ENCODE measurements at regions not wholly inside any gene's neighbourhood (a gene's known extent, or its start where the extent isn't known, plus 50 kb on each side); places are given as distances from the start of the nearest gene placed in this dataset.
"Not testable (repeated sequence)": the region's sequence is repeated elsewhere in the genome, so short reads cannot be mapped to it uniquely, and the experiment has no call there.

DNA sequence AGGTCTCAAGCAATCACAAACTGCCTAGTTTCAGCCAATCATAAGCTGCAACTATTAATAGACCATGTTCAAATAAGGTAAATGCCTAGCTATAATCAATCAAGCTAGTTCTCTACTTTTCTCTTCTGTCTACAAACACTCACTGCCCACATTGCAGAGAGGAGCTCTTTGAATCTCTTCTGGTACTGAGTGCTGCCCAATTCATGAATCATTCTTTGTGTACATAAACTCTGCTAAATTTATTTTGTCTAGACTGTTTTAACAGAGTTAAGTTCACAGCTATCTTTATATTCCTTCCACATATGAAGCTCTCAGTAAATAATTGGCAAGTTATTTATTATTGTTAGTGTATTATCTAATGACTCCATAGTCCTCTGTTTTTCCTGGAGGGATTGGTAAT is 411.0 kb downstream of the EPHA7 start:
- H3K4me1 ChIP-seq (ENCODE audit: control insufficient read depth, insufficient read depth, low read length): no peaks in the 10 kb centered on the region
- H3K27me3 ChIP-seq (ENCODE audit: control insufficient read depth, insufficient read depth, low read length): no peaks in the 10 kb centered on the region
- no peak overlapping the region for H3K27ac ChIP-seq (ENCODE audit: low read depth, low read length)
- no peaks in the 10 kb centered on the region for H3K36me3 ChIP-seq (ENCODE audit: control insufficient read depth, insufficient read depth, low read length)
- H3K4me3 ChIP-seq (ENCODE audit: low read length): no peak overlapping the region
- H3K9ac ChIP-seq (ENCODE audit: low read length): no peak overlapping the region

DNA sequence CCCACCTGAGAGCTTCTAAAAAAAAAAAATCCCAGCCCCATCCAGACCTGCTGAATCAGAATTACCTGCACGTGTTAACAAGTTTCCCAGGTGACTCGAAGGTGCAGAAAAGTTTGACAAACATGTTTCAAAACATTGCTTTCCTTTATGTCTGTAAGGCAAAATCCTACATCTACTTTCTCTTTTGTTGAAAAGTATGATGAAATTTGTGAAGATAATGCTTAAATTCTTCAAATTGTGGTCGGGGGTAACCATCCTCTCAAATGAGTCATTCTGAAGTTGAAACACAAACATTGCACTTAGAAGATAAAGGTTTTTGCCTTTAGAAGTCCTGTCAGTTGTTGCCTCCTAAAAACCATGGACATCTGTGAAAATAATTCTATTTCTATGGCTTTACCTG is 429.7 kb downstream of the EPHA7 start:
- no peaks in the 10 kb centered on the region for H3K4me1 ChIP-seq (ENCODE audit: control insufficient read depth, insufficient read depth, low read length)
- H3K36me3 ChIP-seq (ENCODE audit: control insufficient read depth, insufficient read depth, low read length): no peaks in the 10 kb centered on the region
- no peak overlapping the region for H3K27ac ChIP-seq (ENCODE audit: low read depth, low read length)
- no peak overlapping the region for H3K4me3 ChIP-seq (ENCODE audit: low read length)
- H3K27me3 ChIP-seq (ENCODE audit: control insufficient read depth, insufficient read depth, low read length): no peaks in the 10 kb centered on the region
- H3K9ac ChIP-seq (ENCODE audit: low read length): no peak overlapping the region

DNA sequence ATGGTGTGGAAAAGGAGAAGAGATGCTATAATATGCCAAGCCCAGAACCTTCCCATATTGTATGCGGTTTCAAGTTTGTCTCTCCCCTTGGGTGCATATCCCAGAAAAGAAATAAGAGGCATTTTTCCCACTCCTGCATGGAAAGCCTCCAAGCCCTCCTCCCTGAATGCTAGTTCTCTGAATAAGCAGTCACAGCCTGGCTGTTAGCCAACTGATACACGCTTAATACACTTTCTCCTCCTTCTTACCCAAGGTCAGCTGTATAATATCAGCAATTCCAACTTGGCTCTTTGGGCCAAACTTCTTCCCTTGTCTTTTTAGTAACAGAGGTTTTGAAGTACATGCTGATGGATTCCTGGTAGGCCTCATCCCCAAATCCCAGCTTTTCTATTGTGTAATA is 440.1 kb downstream of the EPHA7 start:
- no peaks in the 10 kb centered on the region for H3K27me3 ChIP-seq (ENCODE audit: control insufficient read depth, insufficient read depth, low read length)
- H3K36me3 ChIP-seq (ENCODE audit: control insufficient read depth, insufficient read depth, low read length): no peaks in the 10 kb centered on the region
- no peak overlapping the region for H3K9ac ChIP-seq (ENCODE audit: low read length)
- no peak overlapping the region for H3K27ac ChIP-seq (ENCODE audit: low read depth, low read length)
- H3K4me3 ChIP-seq (ENCODE audit: low read length): no peak overlapping the region
- no peaks in the 10 kb centered on the region for H3K4me1 ChIP-seq (ENCODE audit: control insufficient read depth, insufficient read depth, low read length)

DNA sequence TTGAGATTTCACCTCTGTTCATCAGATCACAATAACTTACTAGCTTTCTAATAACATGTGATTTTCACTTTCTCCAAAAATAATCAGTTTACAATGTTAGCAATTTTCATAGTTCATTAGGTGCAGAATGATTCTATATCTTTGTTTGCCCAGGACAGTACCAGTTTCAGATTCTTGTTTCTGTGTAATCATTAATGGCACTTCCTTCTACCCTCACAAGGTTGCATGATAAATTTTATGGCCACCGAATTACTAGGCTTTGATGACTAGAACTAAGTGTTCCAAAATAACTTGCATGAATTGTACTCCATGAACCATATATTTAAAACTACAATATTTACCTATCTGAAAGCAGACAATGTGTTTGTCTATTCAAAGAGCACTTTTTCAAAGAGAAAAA is 442.3 kb downstream of the EPHA7 start:
- Histone ChIP-seq H3K4me1 (ENCODE audit: control insufficient read depth, insufficient read depth, low read length) (no peaks in the 10 kb centered on the region), H3K27ac (ENCODE audit: low read depth, low read length) (no peak overlapping the region), H3K36me3 (ENCODE audit: control insufficient read depth, insufficient read depth, low read length) (no peaks in the 10 kb centered on the region), H3K4me3 (ENCODE audit: low read length) (no peak overlapping the region), H3K9ac (ENCODE audit: low read length) (no peak overlapping the region), H3K27me3 (ENCODE audit: control insufficient read depth, insufficient read depth, low read length) (no peaks in the 10 kb centered on the region)

DNA sequence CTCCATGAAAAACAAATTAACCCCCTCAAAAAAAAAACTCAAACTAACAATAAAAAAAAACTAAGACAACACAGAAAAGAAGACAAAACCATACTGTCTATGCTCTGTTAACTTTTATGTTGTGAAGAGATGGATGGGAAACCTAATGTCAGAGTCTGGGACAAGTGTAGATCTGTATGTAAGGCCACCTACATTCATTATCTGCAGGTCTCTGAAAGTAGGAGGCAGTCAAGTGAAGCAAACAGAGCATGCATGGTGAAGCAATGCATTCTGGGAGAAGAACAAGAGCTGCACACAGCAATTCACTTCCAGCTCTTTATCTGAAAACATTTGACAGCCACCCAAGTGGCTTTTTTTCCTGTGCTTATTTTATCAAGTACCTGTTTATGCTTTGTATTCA is 452.0 kb downstream of the EPHA7 start:
- Histone ChIP-seq H3K27ac (ENCODE audit: low read depth, low read length) (no peak overlapping the region), H3K9ac (ENCODE audit: low read length) (no peak overlapping the region), H3K27me3 (ENCODE audit: control insufficient read depth, insufficient read depth, low read length) (no peaks in the 10 kb centered on the region), H3K4me1 (ENCODE audit: control insufficient read depth, insufficient read depth, low read length) (no peaks in the 10 kb centered on the region), H3K4me3 (ENCODE audit: low read length) (no peak overlapping the region), H3K36me3 (ENCODE audit: control insufficient read depth, insufficient read depth, low read length) (no peaks in the 10 kb centered on the region)

DNA sequence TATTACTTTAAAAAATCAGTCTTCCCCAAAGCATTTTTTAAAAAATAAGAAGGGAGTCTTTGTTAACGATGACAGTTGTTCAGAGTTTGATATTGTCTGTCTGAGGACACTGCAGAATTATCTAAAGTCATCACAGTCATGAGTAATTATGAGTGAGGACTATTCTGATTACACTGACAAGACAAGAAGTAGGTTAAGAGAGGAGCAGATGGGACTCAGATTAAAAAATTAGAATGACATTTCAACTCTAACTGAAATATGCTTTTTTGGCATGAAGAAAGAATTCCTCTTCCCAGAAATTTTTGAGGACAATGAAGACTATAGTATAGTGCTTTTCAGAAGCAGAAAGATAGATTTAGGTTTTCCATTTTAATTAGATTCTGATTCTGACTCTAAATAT is 456.5 kb downstream of the EPHA7 start:
- Histone ChIP-seq H3K4me1 (ENCODE audit: control insufficient read depth, insufficient read depth, low read length) (no peaks in the 10 kb centered on the region), H3K9ac (ENCODE audit: low read length) (no peak overlapping the region), H3K27ac (ENCODE audit: low read depth, low read length) (no peak overlapping the region), H3K4me3 (ENCODE audit: low read length) (no peak overlapping the region), H3K36me3 (ENCODE audit: control insufficient read depth, insufficient read depth, low read length) (no peaks in the 10 kb centered on the region), H3K27me3 (ENCODE audit: control insufficient read depth, insufficient read depth, low read length) (no peaks in the 10 kb centered on the region)

DNA sequence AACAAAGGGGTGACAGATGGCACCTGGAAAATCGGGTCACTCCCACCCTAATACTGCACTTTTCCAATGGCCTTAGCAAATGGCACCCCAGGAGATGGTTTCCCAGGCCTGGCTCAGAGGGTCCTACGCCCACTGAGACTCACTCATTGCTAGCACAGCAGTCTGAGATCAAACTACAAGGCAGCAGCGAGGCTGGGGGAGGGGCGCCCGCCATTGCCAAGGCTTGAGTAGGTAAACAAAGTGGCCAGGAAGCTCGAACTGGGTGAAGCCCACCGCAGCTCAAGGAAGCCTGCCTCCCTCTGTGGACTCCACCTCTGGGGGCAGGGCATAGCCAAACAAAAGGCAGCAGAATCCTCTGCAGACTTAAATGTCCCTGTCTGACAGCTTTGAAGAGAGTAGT is 467.2 kb downstream of the EPHA7 start:
- H3K4me1 ChIP-seq (ENCODE audit: control insufficient read depth, insufficient read depth, low read length): not testable (repeated sequence)

DNA sequence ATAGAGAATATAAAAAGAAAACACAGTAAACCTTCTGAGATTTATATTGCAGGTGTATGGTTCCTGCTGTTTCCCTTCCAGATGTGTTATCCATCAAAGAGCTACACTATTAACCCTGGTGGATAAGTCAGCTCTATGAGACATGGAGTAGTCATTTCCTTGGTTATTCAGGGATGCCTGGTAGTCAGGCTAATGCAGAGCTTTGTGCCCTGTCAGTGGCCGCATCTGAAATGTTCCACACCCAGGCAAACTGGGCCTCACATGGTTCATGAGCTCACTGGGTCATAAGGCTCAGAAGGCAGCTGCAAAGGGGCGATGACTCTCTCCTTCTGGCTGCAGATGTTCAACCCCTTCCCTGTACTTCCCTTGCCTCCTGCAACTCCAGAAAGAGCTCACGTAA is 473.6 kb downstream of the EPHA7 start:
- Histone ChIP-seq H3K27me3 (ENCODE audit: control insufficient read depth, insufficient read depth, low read length) (no peaks in the 10 kb centered on the region), H3K36me3 (ENCODE audit: control insufficient read depth, insufficient read depth, low read length) (no peaks in the 10 kb centered on the region), H3K4me1 (ENCODE audit: control insufficient read depth, insufficient read depth, low read length) (no peaks in the 10 kb centered on the region), H3K4me3 (ENCODE audit: low read length) (no peak overlapping the region), H3K27ac (ENCODE audit: low read depth, low read length) (no peak overlapping the region), H3K9ac (ENCODE audit: low read length) (no peak overlapping the region)

More for the DNA sequence above, 467.2 kb downstream of the EPHA7 start:
- not testable (repeated sequence) for H3K4me3 ChIP-seq (ENCODE audit: low read length); H3K27me3 ChIP-seq (ENCODE audit: control insufficient read depth, insufficient read depth, low read length); H3K36me3 ChIP-seq (ENCODE audit: control insufficient read depth, insufficient read depth, low read length); H3K9ac ChIP-seq (ENCODE audit: low read length); H3K27ac ChIP-seq (ENCODE audit: low read depth, low read length)

DNA sequence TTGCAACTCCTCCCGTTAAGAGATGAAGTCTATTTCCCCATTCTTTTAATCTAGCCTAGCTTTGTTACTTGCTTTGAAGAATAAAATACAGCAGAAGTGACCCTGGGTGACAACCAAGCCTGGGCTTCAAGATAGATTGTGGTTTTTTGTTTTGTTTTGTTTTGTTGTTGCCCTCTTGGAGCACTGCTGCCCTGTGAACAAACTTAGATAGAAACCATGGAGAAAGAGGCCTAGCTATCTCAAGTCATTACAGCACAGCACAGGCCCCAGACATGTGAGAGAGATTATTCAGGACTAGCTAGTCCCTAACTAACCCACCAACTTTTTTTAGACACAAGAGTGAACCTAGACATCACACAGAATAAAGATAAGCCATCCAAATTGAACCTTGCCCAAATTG is 475.2 kb downstream of the EPHA7 start:
- Histone ChIP-seq H3K27ac (ENCODE audit: low read depth, low read length) (no peak overlapping the region), H3K9ac (ENCODE audit: low read length) (no peak overlapping the region), H3K27me3 (ENCODE audit: control insufficient read depth, insufficient read depth, low read length) (no peaks in the 10 kb centered on the region), H3K4me1 (ENCODE audit: control insufficient read depth, insufficient read depth, low read length) (no peaks in the 10 kb centered on the region), H3K4me3 (ENCODE audit: low read length) (no peak overlapping the region), H3K36me3 (ENCODE audit: control insufficient read depth, insufficient read depth, low read length) (no peaks in the 10 kb centered on the region)

DNA sequence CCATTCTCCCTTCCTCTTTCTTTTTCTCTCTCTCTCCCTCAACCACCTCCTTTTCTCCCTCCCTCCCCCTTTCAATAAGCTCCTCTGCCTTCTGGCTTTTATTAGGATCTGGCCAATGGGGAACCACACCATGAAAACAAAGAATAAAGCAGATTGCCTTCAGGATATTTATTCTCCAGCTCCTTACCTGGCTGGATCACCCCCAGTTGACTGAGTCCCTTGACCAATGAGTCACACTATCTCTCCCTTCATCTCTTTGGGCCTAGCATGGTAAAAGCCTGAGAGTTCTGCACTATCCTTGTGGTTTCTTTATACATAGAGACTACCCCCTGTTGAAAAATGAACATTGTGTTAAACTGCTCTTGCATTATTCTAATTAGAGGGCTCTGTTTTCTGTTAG is 476.8 kb downstream of the EPHA7 start:
- no peaks in the 10 kb centered on the region for H3K27me3 ChIP-seq (ENCODE audit: control insufficient read depth, insufficient read depth, low read length)
- no peak overlapping the region for H3K4me3 ChIP-seq (ENCODE audit: low read length)
- no peak overlapping the region for H3K9ac ChIP-seq (ENCODE audit: low read length)
- H3K27ac ChIP-seq (ENCODE audit: low read depth, low read length): no peak overlapping the region
- no peaks in the 10 kb centered on the region for H3K4me1 ChIP-seq (ENCODE audit: control insufficient read depth, insufficient read depth, low read length)
- no peaks in the 10 kb centered on the region for H3K36me3 ChIP-seq (ENCODE audit: control insufficient read depth, insufficient read depth, low read length)

DNA sequence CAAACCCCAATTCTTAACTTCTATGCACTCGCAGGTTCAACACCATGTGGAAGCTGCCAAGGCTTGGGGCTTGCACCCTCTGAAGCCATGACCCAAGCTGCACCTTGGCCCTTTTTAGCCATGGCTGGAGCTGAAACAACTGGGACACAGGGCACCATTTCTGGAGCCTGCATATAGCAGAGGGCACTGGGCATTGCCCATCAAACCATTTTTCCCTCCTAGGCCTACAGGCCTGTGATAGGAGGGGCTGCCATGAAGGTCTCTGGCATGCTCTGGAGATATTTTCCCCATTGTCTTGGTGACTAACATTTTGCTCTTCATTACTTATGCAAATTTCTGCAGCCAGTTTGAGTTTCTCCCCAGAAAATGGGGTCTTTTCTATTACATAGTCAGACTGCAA is 484.7 kb downstream of the EPHA7 start:
- Histone ChIP-seq H3K4me1 (ENCODE audit: control insufficient read depth, insufficient read depth, low read length) (no peaks in the 10 kb centered on the region), H3K27ac (ENCODE audit: low read depth, low read length) (no peak overlapping the region), H3K4me3 (ENCODE audit: low read length) (no peak overlapping the region), H3K27me3 (ENCODE audit: control insufficient read depth, insufficient read depth, low read length) (no peaks in the 10 kb centered on the region), H3K36me3 (ENCODE audit: control insufficient read depth, insufficient read depth, low read length) (no peaks in the 10 kb centered on the region), H3K9ac (ENCODE audit: low read length) (no peak overlapping the region)

DNA sequence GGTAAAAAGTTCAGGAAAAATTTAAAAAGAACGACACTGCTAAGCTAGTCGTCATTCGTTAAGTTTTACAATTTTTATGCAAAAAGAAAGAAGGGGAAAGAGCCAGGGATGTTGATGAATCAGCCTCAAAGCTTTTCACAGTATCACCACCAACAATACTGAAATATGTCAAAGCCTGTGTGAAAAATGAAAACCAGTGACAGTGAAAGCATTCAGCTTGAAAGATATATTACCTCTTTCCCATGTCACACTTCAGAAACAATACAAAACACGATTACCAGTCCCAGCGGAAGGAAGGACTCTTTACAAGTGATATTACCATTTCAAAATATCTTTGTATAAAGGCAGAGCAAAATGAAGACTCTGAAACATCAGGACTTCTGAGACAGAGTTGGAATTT is 489.2 kb downstream of the EPHA7 start:
- Histone ChIP-seq H3K9ac (ENCODE audit: low read length) (no peak overlapping the region), H3K4me3 (ENCODE audit: low read length) (no peak overlapping the region), H3K27me3 (ENCODE audit: control insufficient read depth, insufficient read depth, low read length) (no peaks in the 10 kb centered on the region), H3K36me3 (ENCODE audit: control insufficient read depth, insufficient read depth, low read length) (no peaks in the 10 kb centered on the region), H3K4me1 (ENCODE audit: control insufficient read depth, insufficient read depth, low read length) (no peaks in the 10 kb centered on the region), H3K27ac (ENCODE audit: low read depth, low read length) (no peak overlapping the region)

DNA sequence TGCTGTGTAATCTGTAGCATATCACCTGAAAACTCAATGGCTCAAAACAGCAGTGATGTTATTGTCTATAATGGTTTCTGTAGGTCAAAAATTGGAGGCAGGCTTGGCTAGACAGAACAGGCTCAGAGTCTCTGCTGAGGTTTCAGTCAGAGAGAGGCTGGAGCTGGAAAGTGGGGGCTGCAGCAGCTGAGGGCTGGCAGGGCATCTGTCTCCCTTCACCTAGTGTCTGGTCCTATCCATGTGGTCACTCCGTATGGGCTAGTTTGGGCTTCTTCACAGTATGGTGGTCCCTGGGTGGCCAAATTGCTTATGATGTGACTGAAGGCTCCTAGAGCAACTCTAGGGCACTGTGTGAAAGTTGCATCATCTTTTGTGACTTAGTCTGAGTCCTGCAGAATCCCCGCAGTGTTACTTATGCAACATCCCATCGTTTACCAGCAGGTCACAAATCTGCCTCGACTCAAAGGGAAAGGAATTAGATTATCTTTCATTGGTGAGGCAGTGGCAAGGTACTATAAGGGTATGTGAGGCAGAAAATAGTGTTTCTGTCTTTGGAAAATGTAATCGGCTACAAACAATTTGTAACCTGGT is 497.0 kb downstream of the EPHA7 start:
- Histone ChIP-seq H3K27me3 (ENCODE audit: control insufficient read depth, insufficient read depth, low read length) (no peaks in the 10 kb centered on the region), H3K4me1 (ENCODE audit: control insufficient read depth, insufficient read depth, low read length) (no peaks in the 10 kb centered on the region), H3K4me3 (ENCODE audit: low read length) (no peak overlapping the region), H3K36me3 (ENCODE audit: control insufficient read depth, insufficient read depth, low read length) (no peaks in the 10 kb centered on the region), H3K9ac (ENCODE audit: low read length) (no peak overlapping the region), H3K27ac (ENCODE audit: low read depth, low read length) (no peak overlapping the region)

Measured in rectal smooth muscle tissue (tissue), 1 donor.